Panc1 (cell line): ENCODE measurements at regions not wholly inside any gene's neighbourhood (a gene's known extent, or its start where the extent isn't known, plus 50 kb on each side); places are given as distances from the start of the nearest gene placed in this dataset.

ENCODE experiments used
- ATAC-seq: fragments of 200-7000 bp; cut with Tn5 transposase; 2 replicates; pipeline ENCODE4 v1.9.1; 2020; ENCODE audit warnings: mild to moderate bottlenecking, moderate library complexity
- BruUV-seq: library from RNA; stranded (reverse); fragments of 400-500 nt; replicated peaks from 2 replicates; lab custom pipeline; 2021; lab: Mats Ljungman, UMichigan
- CTCF ChIA-PET: fragments of 300-600 bp; sonication (Branson Sonifier 250); formaldehyde crosslinking; loops from one replicate; lab custom pipeline; 2022; ENCODE audit warnings: antibody characterized with exemption; lab: Charles Lee
- POLR2A ChIA-PET: fragments of 300-600 bp; sonication (Branson Sonifier 250); formaldehyde crosslinking; loops from one replicate; lab custom pipeline; 2022; ENCODE audit warnings: antibody characterized with exemption; lab: Charles Lee
- DNase-seq: peaks from one replicate; pipeline ENCODE4 v3.0.0-alpha.2; 2010; ENCODE audit warnings: low read depth, low spot score
- H3K27ac ChIP-seq: 2 replicates; pipeline ENCODE4 v1.5.1; 2011; ENCODE audit warnings: mild to moderate bottlenecking, low read length, inconsistent platforms
- H3K27me3 ChIP-seq: fragments of 200-500 bp; sonication (Bioruptor generic); 2 replicates; pipeline ENCODE4 v1.6.0; 2014; ENCODE audit warnings: low read length, inconsistent platforms; ENCODE audit not compliant: control insufficient read depth, insufficient read depth
- H3K36me3 ChIP-seq: fragments of 200-500 bp; sonication (Bioruptor generic); 2 replicates; pipeline ENCODE4 v1.5.1; 2014; ENCODE audit warnings: inconsistent platforms, mild to moderate bottlenecking, low read length, moderate library complexity; ENCODE audit not compliant: control insufficient read depth, insufficient read depth
- H3K4me1 ChIP-seq: 2 replicates; pipeline ENCODE4 v1.5.1; 2011; ENCODE audit warnings: inconsistent platforms, mild to moderate bottlenecking, low read length, moderate library complexity; ENCODE audit not compliant: control insufficient read depth, insufficient read depth
- H3K4me3 ChIP-seq, 2 experiments: 2 replicates each; pipeline ENCODE4 v1.5.1; 2011 to 2012; ENCODE audit warnings: low read depth in 2 of 2, low read length in 2 of 2, mild to moderate bottlenecking in 2 of 2, inconsistent platforms in 1 of 2, moderate library complexity in 1 of 2
- H3K9me3 ChIP-seq: fragments of 200-500 bp; sonication (Bioruptor generic); 2 replicates; pipeline ENCODE4 v1.5.1; 2014; ENCODE audit warnings: low read depth, mild to moderate bottlenecking, inconsistent platforms, low read length, moderate library complexity; ENCODE audit not compliant: control insufficient read depth, insufficient read depth
- POLR2AphosphoS5 ChIP-seq: IDR thresholded peaks from 2 replicates; pipeline ENCODE4 v1.6.1; 2012; ENCODE audit warnings: mild to moderate bottlenecking, low read depth, low read length, moderate library complexity
- SIN3A ChIP-seq: IDR thresholded peaks from 2 replicates; pipeline ENCODE4 v1.6.1; 2012; ENCODE audit warnings: low read depth, mild to moderate bottlenecking, low read length, moderate library complexity, borderline replicate concordance; ENCODE audit not compliant: insufficient read depth
- TCF7L2 ChIP-seq: IDR thresholded peaks from 2 replicates; pipeline ENCODE4 v1.6.1; 2011; ENCODE audit warnings: mild to moderate bottlenecking, low read depth, low read length, inconsistent platforms
- in situ Hi-C: cut with HindIII; loops from 2 replicates; pipeline ENCODE4 v1.10.0; 2016; ENCODE audit warnings: low sequenced_read_pairs, low pct_unique_long_range_greater_than_20kb
- intact Hi-C: fragments of 100-400 bp; cut with micrococcal nuclease; formaldehyde crosslinking; loops from one replicate; pipeline ENCODE4 v1.10.0; 2022; ENCODE audit not compliant: unreplicated experiment
- TF ChIP-seq, protein P1 (sequence below): fragments of 450-650 bp; IDR thresholded peaks from 2 replicates; pipeline ENCODE4 v1.5.1; 2017; ENCODE audit warnings: mild to moderate bottlenecking
- TF ChIP-seq, protein P2 (sequence below), 2 experiments: IDR thresholded peaks; 2 replicates each; pipeline ENCODE4 v1.6.1; 2011 to 2012; ENCODE audit warnings: low read depth in 2 of 2, control low read depth in 1 of 2, low read length in 1 of 2, mild to moderate bottlenecking in 1 of 2, moderate library complexity in 1 of 2; ENCODE audit not compliant: insufficient read depth in 1 of 2

DNA sequence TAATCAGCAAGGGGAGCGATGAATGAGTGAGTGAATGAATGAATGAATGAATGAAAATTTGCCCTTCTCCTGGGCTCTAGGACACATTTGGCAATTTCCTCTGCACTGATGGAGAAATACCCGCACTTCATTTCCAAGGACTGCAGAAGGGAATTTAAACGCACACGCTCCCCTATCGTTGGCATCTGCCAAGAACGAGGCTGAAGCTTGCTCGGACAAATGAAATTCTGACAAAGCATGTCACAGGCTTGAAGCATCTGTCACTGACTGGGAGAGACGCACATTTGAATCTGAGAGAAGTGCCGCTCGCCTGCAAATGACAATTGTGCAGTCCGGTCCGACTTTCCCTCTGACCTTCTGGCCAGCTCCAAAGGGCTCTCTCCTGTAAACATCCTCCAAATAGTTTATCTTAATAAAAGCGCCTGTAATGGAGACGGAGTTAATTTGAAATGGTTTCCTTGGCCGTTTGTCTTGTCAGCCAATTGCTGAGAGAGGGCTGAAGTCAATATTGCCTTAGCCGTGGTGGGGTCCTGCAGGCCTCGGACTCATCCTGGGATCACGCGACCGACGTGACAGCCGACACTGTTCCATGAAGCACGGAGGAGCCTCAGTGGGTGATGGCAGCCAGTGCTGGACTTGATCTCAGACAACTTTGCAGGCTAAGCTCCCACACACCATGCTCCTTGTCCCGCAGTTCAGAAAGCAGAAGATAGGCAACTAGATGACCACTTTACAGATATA lies 260.7 kb downstream of the MN1 start:
- no peaks in the 10 kb centered on the region for H3K9me3 ChIP-seq
- ATAC-seq (no peak), DNase-seq (no peak)
- no peaks in the 10 kb centered on the region for H3K36me3 ChIP-seq
- H3K27me3 ChIP-seq: no peaks in the 10 kb centered on the region; the same call in 1 of the 2 replicates
- no peaks in the 10 kb centered on the region for H3K4me1 ChIP-seq
- in situ Hi-C loops (no loop called here), intact Hi-C loops (no loop called here)
- no peak overlapping the region for H3K4me3 ChIP-seq
- H3K27ac ChIP-seq: no peak overlapping the region
- ChIA-PET CTCF (no interaction called here), POLR2A (no interaction called here)
- TF ChIP-seq TCF7L2 (no peak), POLR2AphosphoS5 (no peak)
- BruUV-seq: no TSS peak

- Histone ChIP-seq H3K9me3 (no peaks in the 10 kb centered on the region), H3K27me3 (no peaks in the 10 kb centered on the region; the same call in 1 of the 2 replicates), H3K4me3 (no peak overlapping the region), H3K27ac (no peak overlapping the region), H3K4me1 (no peaks in the 10 kb centered on the region), H3K36me3 (no peaks in the 10 kb centered on the region)
- POLR2A ChIA-PET: no interaction called here
- ATAC-seq (no peak), DNase-seq (no peak)
- BruUV-seq: no TSS peak
- intact Hi-C loops: no loop called here
- CTCF ChIA-PET: no interaction called here
- no peak for TF ChIP-seq POLR2AphosphoS5
- TF ChIP-seq, protein P1, sequence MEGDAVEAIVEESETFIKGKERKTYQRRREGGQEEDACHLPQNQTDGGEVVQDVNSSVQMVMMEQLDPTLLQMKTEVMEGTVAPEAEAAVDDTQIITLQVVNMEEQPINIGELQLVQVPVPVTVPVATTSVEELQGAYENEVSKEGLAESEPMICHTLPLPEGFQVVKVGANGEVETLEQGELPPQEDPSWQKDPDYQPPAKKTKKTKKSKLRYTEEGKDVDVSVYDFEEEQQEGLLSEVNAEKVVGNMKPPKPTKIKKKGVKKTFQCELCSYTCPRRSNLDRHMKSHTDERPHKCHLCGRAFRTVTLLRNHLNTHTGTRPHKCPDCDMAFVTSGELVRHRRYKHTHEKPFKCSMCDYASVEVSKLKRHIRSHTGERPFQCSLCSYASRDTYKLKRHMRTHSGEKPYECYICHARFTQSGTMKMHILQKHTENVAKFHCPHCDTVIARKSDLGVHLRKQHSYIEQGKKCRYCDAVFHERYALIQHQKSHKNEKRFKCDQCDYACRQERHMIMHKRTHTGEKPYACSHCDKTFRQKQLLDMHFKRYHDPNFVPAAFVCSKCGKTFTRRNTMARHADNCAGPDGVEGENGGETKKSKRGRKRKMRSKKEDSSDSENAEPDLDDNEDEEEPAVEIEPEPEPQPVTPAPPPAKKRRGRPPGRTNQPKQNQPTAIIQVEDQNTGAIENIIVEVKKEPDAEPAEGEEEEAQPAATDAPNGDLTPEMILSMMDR: no peak
- no peak for TF ChIP-seq TCF7L2
- TF ChIP-seq, protein P2, sequence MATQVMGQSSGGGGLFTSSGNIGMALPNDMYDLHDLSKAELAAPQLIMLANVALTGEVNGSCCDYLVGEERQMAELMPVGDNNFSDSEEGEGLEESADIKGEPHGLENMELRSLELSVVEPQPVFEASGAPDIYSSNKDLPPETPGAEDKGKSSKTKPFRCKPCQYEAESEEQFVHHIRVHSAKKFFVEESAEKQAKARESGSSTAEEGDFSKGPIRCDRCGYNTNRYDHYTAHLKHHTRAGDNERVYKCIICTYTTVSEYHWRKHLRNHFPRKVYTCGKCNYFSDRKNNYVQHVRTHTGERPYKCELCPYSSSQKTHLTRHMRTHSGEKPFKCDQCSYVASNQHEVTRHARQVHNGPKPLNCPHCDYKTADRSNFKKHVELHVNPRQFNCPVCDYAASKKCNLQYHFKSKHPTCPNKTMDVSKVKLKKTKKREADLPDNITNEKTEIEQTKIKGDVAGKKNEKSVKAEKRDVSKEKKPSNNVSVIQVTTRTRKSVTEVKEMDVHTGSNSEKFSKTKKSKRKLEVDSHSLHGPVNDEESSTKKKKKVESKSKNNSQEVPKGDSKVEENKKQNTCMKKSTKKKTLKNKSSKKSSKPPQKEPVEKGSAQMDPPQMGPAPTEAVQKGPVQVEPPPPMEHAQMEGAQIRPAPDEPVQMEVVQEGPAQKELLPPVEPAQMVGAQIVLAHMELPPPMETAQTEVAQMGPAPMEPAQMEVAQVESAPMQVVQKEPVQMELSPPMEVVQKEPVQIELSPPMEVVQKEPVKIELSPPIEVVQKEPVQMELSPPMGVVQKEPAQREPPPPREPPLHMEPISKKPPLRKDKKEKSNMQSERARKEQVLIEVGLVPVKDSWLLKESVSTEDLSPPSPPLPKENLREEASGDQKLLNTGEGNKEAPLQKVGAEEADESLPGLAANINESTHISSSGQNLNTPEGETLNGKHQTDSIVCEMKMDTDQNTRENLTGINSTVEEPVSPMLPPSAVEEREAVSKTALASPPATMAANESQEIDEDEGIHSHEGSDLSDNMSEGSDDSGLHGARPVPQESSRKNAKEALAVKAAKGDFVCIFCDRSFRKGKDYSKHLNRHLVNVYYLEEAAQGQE (IDR thresholded peaks at IDR 0.05; ENCODE audit: insufficient read depth in 1 of 2, low read depth in 2 of 2, low read length in 1 of 2): no peak
- no peak for TF ChIP-seq SIN3A
- in situ Hi-C loops: no loop called here
Observed at GRCh38 chr22:27541836-27542235, 259.7 kb downstream of the MN1 start.

- H3K36me3 ChIP-seq: no peaks in the 10 kb centered on the region
- H3K4me1 ChIP-seq: no peaks in the 10 kb centered on the region
- no peaks in the 10 kb centered on the region; the same call in 1 of the 2 replicates for H3K27me3 ChIP-seq
- ChIA-PET POLR2A (no interaction called here), CTCF (no interaction called here)
- in situ Hi-C loops: no loop called here
- no peak overlapping the region for H3K4me3 ChIP-seq
- TF ChIP-seq, protein P2 (IDR thresholded peaks at IDR 0.05; ENCODE audit: insufficient read depth in 1 of 2, low read depth in 2 of 2, low read length in 1 of 2): no peak
- no peak for TF ChIP-seq POLR2AphosphoS5
- TF ChIP-seq TCF7L2: no peak
- no peak for TF ChIP-seq SIN3A
- TF ChIP-seq, protein P1: no peak
- intact Hi-C loops: no loop called here
- H3K27ac ChIP-seq: no peak overlapping the region
- DNase-seq: no peak
- H3K9me3 ChIP-seq: no peaks in the 10 kb centered on the region
- BruUV-seq: no TSS peak
- ATAC-seq: no peak
Observed at GRCh38 chr22:27542602-27543001, 259.0 kb downstream of the MN1 start.
